Superior temporal gyrus (tissue), 1 donor: ENCODE measurements at regions not wholly inside any gene's neighbourhood (a gene's known extent, or its start where the extent isn't known, plus 50 kb on each side); places are given as distances from the start of the nearest gene placed in this dataset.
A peak's percentile ranks its signal among the peaks of the same experiment; 100 is the strongest.
"Not testable (repeated sequence)": the region's sequence is repeated elsewhere in the genome, so short reads cannot be mapped to it uniquely, and the experiment has no call there.

ENCODE experiments used
- DNase-seq: peaks from one replicate; pipeline ENCODE4 v3.0.0-alpha.2; 2016; ENCODE audit errors: extremely low spot score

- no peak for DNase-seq
These were observed 1321.8 kb downstream of the BRD1 start for GRCh38 chr22:48505891-48506290.

GRCh38 chr22:48504519-48505140, 1323.0 kb downstream of the BRD1 start:
- no peak for DNase-seq

DNA sequence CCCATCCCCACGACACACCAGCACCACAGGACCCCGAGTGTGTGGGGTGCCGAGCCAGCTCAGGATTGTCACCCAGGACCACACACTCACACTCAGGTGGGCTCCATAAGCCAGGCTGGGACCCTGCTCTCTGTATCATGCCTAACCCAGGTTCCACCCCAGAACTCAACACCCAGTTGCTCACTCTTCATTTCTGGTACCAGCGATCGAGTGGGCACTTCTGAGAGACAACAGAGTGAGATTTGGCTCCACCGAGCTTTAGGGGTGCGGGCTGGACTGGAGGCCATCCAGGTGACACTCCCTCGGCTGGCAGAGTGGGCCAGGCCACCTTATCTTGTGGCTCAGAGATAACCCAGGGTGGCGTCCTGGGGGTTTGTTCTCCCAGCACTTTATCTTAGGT, 1323.8 kb downstream of the BRD1 start:
- DNase-seq = no peak

DNA sequence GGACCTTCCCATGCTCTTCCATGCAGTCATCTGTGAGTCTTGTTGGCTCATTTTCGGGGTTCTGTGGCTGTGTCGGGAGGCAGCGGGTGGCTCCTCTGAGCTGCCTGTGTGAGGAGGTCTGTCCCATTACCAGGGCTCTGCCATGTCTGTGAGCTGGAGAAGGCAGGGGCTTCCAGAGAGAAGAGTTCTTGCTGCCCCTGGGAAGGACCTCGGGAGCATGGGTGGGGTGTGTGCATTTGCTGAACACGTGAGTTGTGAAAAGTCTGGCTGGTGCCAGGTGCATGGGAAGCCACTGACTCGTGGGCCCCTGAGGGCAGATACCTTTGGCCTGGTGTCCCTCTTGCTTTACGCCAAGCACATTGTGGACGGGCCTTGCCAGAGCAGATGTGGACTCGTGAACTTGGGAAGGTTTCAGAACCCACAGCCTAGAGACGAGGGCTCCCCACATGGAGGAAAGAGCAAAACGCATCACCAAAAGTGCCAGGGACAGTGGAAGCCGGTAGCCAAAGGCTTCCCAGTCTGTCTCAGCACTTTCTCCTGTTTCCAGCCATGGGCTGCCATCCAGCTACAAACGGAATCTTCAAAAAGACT, 1324.5 kb downstream of the BRD1 start:
- DNase-seq = no peak

DNA sequence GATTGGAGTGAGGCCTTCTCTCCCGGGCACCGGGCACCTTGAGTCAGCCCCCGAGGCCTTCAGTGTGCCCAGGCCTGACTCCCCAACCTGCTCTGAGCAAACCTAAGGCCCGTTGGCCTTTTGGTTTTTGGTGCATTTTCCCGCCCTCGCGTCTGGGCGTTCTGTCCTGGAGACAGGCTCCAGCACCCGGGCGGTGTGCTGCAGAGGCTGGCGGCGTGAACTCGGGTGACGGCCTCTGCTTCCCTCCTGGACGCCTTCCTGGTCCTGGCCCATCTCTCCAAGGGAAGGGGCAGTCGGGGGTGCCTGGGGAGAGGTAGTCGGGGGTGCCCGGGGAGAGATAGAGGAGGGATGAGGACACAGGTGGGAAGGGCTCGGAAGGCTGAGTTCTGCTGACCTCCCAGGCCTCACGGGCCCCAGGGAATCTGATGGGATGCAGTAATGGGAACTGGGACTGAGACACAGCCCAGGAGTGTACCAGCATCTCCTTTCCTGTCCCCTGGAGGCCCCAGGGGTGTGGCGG, 1326.4 kb downstream of the BRD1 start:
- DNase-seq = no peak

DNA sequence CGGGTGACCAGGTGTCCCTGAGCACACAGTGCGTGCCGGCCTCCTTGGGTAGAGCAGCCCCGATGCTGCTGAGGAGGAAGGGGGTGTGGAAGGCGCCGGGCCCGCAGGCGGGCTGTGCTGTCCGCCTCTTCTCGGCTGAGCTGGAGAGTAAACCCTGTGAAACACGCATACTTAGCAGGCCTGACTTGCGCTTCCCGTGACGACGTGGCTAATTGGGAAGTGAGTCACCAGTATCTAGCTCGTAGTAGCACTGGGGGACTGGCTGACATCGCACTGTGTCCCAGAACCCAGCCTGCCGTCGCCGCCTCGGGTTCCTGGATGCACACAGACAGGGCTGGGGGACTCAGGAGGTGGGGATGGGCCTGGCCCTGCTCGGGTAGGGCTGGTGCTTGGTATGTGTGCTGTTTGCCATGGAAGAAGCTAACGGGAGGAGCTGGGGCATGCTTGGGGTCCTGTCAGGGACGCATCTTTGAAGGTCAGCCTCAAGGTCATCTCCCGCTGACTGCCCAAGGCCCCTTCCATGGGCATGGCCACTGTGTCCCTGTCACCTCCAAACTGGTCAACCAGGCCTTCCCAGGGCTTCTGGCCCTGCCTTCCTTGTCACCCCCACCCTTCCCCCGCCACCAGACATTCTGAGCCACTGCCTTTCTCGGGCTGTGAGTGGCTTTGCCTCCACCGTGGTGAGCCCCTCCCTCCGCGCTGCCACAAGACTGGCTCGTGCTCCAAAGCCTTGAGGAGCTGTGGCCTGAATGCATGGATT, 1327.0 kb downstream of the BRD1 start:
- DNase-seq = no peak

GRCh38 chr22:48499456-48500425, 1327.9 kb downstream of the BRD1 start:
- no peak for DNase-seq

DNA sequence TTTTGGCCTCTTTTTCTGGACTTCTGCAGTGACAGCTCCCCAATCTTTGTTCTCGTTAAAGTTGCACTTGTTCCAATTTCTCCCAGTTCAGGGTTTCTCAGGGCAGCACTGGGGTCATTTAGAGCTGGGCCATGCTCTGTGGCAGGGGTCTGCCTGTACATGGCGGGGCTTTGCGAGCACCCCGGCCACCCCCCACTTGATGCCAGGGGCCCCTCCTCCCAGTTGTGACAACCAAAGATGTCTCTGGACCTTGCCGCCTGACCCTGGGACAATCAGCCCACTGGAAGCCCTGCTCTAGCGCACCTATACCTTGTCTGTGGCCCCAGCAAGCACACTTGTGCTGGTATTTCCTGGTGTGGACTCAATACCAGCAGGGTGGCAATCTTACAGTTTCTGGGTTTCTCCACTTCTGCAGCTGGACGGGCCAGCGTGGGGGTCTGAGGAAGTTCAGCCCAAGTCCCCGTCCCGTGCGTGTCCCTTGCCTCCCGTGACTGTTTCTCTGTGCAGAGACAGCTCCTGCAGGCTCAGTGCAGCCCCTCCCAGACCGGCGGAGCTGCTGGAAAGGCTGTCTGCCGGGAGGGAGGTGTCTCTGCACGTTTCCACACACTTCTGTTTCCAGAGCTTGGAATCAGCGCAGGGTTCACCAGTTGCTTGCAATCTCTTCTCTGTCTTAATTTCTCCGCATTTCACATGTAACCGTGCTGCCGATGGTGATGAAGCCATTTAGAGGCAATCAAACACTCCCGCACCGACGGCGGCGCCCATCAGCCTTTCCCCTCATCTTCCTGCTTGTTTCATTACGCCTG, 1328.9 kb downstream of the BRD1 start:
- no peak for DNase-seq

- not testable (repeated sequence) for DNase-seq
These were observed 1329.7 kb downstream of the BRD1 start for GRCh38 chr22:48497743-48498520.

GRCh38 chr22:48496987-48497650, 1330.6 kb downstream of the BRD1 start:
- DNase-seq = no peak

- DNase-seq = no peak
These were observed 1331.3 kb downstream of the BRD1 start for GRCh38 chr22:48496226-48496845.

GRCh38 chr22:48495751-48496080, 1332.0 kb downstream of the BRD1 start:
- DNase-seq = no peak

DNA sequence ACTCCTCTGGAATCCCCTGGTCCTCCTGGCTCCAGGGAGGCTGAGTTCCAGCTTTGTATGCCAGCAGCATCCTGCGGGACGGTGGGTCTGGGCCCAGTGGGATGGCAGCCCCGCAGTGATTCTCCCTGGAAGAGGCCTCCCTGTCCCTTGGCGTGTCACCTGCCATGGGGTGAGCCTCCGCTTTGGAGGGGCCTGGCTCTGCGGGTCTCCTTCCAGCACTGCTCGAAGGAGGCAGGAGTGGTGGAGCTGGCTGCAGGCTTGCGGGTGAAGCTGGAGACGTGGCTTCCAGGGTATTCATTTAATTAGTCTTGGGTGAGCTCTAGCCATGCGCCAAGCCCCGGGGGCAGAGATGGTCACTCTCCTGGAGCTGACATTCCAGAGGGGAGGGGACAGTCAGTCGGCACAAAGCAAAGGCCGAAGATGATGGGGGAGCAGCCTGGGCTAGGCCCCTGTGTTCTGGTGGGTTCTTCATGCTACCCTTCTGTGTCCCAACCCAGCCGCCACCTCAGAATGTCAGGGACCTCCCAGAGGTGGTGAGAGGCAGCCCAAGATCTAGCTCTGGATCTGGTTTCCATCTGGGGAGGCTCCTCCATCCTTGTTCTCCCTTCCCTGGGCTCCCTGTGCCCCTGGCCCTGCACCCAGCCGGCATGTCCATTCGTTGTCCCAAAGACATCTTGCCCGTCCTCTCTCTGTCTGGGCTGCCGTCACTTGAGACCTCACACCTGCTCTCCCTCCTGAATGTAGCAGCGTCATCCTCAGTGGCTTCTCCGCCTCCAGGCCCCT, 1332.5 kb downstream of the BRD1 start:
- no peak for DNase-seq

GRCh38 chr22:48494256-48494967, 1333.3 kb downstream of the BRD1 start:
- no peak for DNase-seq

DNA sequence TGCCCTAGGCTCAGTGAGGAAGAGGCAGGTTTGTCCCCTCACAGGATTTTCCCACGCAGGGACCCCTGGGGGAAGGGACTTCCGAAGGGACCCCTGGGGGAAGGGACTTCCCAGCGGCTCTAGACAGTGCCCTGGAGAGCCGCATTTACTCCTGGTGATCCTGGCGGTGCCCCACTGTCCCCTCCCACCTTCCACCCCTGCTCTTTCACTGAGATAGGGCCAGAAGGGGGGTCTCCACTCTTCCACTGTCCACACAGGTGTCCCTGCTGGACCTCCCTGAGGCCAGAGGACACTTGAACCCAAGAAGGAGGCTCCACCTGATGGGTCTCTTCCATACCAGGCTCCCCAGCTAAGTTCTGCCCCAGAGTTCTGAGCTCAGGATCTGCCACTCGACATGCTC, 1333.9 kb downstream of the BRD1 start:
- DNase-seq = no peak

- peak; percentile 90 for DNase-seq
These were observed 1335.0 kb downstream of the BRD1 start for GRCh38 chr22:48492366-48493320.
